H9 (cell line): ENCODE measurements at regions not wholly inside any gene's neighbourhood (a gene's known extent, or its start where the extent isn't known, plus 50 kb on each side); places are given as distances from the start of the nearest gene placed in this dataset.

Source experiments
- DNase-seq: peaks from one replicate; pipeline ENCODE4 v3.0.0-alpha.2; 2017
- H2AFZ ChIP-seq: one replicate; pipeline ENCODE4 v1.6.1; 2013; ENCODE audit warnings: mild to moderate bottlenecking, low read length, control low read depth, moderate library complexity
- H2AK5ac ChIP-seq: 2 replicates; pipeline ENCODE4 v1.6.1; 2013; ENCODE audit warnings: low read length, control low read depth, mixed read lengths; ENCODE audit not compliant: insufficient read length
- H2BK120ac ChIP-seq: one replicate; pipeline ENCODE4 v1.6.1; 2013; ENCODE audit warnings: low read depth, mild to moderate bottlenecking, low read length, control low read depth, inconsistent platforms; ENCODE audit not compliant: poor library complexity, severe bottlenecking
- H2BK12ac ChIP-seq: 2 replicates; pipeline ENCODE4 v1.6.1; 2013; ENCODE audit warnings: low read length, control low read depth, mixed read lengths, low read depth; ENCODE audit not compliant: insufficient read length
- H2BK15ac ChIP-seq: 2 replicates; pipeline ENCODE4 v1.6.1; 2013; ENCODE audit warnings: low read depth, low read length, control low read depth
- H2BK20ac ChIP-seq: one replicate; pipeline ENCODE4 v1.6.1; 2013; ENCODE audit warnings: low read depth, mild to moderate bottlenecking, low read length, control low read depth, inconsistent platforms; ENCODE audit not compliant: poor library complexity, severe bottlenecking
- H2BK5ac ChIP-seq: 2 replicates; pipeline ENCODE4 v1.6.1; 2013; ENCODE audit warnings: low read length, control low read depth, mixed read lengths; ENCODE audit not compliant: insufficient read length
- H3K14ac ChIP-seq: 2 replicates; pipeline ENCODE4 v1.6.1; 2013; ENCODE audit warnings: low read length, control low read depth; ENCODE audit not compliant: insufficient read depth
- H3K18ac ChIP-seq: 2 replicates; pipeline ENCODE4 v1.6.1; 2013; ENCODE audit warnings: low read depth, mild to moderate bottlenecking, mixed read lengths, low read length, control low read depth; ENCODE audit not compliant: insufficient read length
- H3K23ac ChIP-seq: 2 replicates; pipeline ENCODE4 v1.6.1; 2013; ENCODE audit warnings: low read length, control low read depth, mixed read lengths, low read depth; ENCODE audit not compliant: insufficient read length
- H3K23me2 ChIP-seq: 2 replicates; pipeline ENCODE4 v1.6.1; 2013; ENCODE audit warnings: low read depth, mild to moderate bottlenecking, mixed read lengths, low read length, control low read depth; ENCODE audit not compliant: insufficient read length, poor library complexity, severe bottlenecking
- H3K27ac ChIP-seq: 2 replicates; pipeline ENCODE4 v1.5.1; 2013; ENCODE audit warnings: low read length, control low read depth, mixed read lengths, low read depth; ENCODE audit not compliant: insufficient read length
- H3K27me3 ChIP-seq: 2 replicates; pipeline ENCODE4 v1.6.1; 2013; ENCODE audit warnings: low read length, control low read depth, inconsistent platforms; ENCODE audit not compliant: insufficient read depth
- H3K4ac ChIP-seq: 2 replicates; pipeline ENCODE4 v1.6.1; 2013; ENCODE audit warnings: low read depth, mild to moderate bottlenecking, control low read depth, inconsistent platforms, low read length, moderate library complexity
- H3K4me1 ChIP-seq: 2 replicates; pipeline ENCODE4 v1.6.1; 2013; ENCODE audit warnings: low read length, control low read depth, inconsistent platforms; ENCODE audit not compliant: insufficient read depth
- H3K4me2 ChIP-seq: 2 replicates; pipeline ENCODE4 v1.6.1; 2013; ENCODE audit warnings: low read length, control low read depth, mixed read lengths; ENCODE audit not compliant: insufficient read length, insufficient read depth
- H3K56ac ChIP-seq: 2 replicates; pipeline ENCODE4 v1.6.1; 2013; ENCODE audit warnings: low read depth, mild to moderate bottlenecking, mixed read lengths, low read length, control low read depth; ENCODE audit not compliant: insufficient read length
- H3K79me1 ChIP-seq: 2 replicates; pipeline ENCODE4 v1.6.1; 2013; ENCODE audit warnings: low read depth, mild to moderate bottlenecking, moderate library complexity, low read length, control low read depth, inconsistent platforms; ENCODE audit not compliant: insufficient read depth, poor library complexity, severe bottlenecking
- H3K79me2 ChIP-seq: 2 replicates; pipeline ENCODE4 v1.6.1; 2013; ENCODE audit warnings: low read length, control low read depth, inconsistent platforms; ENCODE audit not compliant: insufficient read depth
- H3K9ac ChIP-seq: 2 replicates; pipeline ENCODE4 v1.6.1; 2013; ENCODE audit warnings: low read length, control low read depth, mixed read lengths; ENCODE audit not compliant: insufficient read length; ENCODE audit errors: extremely low read depth
- H3K9me3 ChIP-seq: one replicate; pipeline ENCODE4 v1.6.1; 2013; ENCODE audit warnings: low read depth, low read length, inconsistent platforms; ENCODE audit not compliant: control insufficient read depth
- H3T11ph ChIP-seq: one replicate; pipeline ENCODE4 v1.6.1; 2013; ENCODE audit warnings: mild to moderate bottlenecking, low read length, control low read depth, inconsistent platforms
- H4K20me1 ChIP-seq: one replicate; pipeline ENCODE4 v1.6.1; 2013; ENCODE audit not compliant: control insufficient read depth, insufficient read length, insufficient read depth
- H4K5ac ChIP-seq: 2 replicates; pipeline ENCODE4 v1.6.1; 2013; ENCODE audit warnings: low read depth, mild to moderate bottlenecking, mixed read lengths, low read length, control low read depth; ENCODE audit not compliant: insufficient read length
- H4K8ac ChIP-seq: replicated peaks from 2 replicates; pipeline ENCODE4 v1.6.1; 2013; ENCODE audit warnings: low read length, control low read depth, mixed read lengths, low read depth; ENCODE audit not compliant: insufficient read length
- H4K91ac ChIP-seq: 2 replicates; pipeline ENCODE4 v1.6.1; 2013; ENCODE audit warnings: low read depth, mild to moderate bottlenecking, moderate library complexity, mixed read lengths, low read length, control low read depth; ENCODE audit not compliant: insufficient read length
- H3K27ac Mint-ChIP-seq, 3 experiments: 2 replicates in 2 of 3; 3 replicates in 1 of 3; pipeline ENCODE4 v1.8.0; 2020 to 2021; ENCODE audit warnings: mixed read lengths in 3 of 3, mild to moderate bottlenecking in 1 of 3, moderate library complexity in 1 of 3
- H3K27me3 Mint-ChIP-seq: 2 replicates; pipeline ENCODE4 v1.8.0; 2021; ENCODE audit warnings: low read depth, mild to moderate bottlenecking, moderate library complexity, mixed read lengths
- H3K36me3 Mint-ChIP-seq, 3 experiments: 2 replicates in 2 of 3; 3 replicates in 1 of 3; pipeline ENCODE4 v1.8.0; 2020 to 2021; ENCODE audit warnings: low read depth in 3 of 3, mixed read lengths in 3 of 3; ENCODE audit not compliant: insufficient read depth in 1 of 3
- H3K4me1 Mint-ChIP-seq, 2 experiments: 2 replicates each; pipeline ENCODE4 v1.8.0; 2020; ENCODE audit warnings: mixed read lengths in 2 of 2
- H3K4me3 Mint-ChIP-seq, 2 experiments: 2 replicates in 1 of 2; 3 replicates in 1 of 2; pipeline ENCODE4 v1.8.0; 2020 to 2021; ENCODE audit warnings: mild to moderate bottlenecking in 2 of 2, mixed read lengths in 2 of 2, moderate library complexity in 1 of 2
- H3K9me3 Mint-ChIP-seq, 2 experiments: 2 replicates in 1 of 2; 3 replicates in 1 of 2; pipeline ENCODE4 v1.8.0; 2020; ENCODE audit warnings: mild to moderate bottlenecking in 2 of 2, mixed read lengths in 2 of 2, moderate library complexity in 1 of 2
- WGBS: extraction: QIAGEN DNeasy Blood & Tissue Kit; methylation state at CpG from one replicate; pipeline ENCODE4 v1.1.7; 2013; ENCODE audit warnings: missing lambda C conversion rate, low lambda C conversion rate, mixed read lengths; ENCODE audit not compliant: insufficient read length; ENCODE audit errors: extremely low coverage; 5-methylcytosine and 5-hydroxymethylcytosine counted together
- TF ChIP-seq, protein P1 (sequence below): fragments of 200-600 bp; sonication (generic); conservative IDR thresholded peaks from 3 replicates; pipeline ENCODE4 v1.8.0; 2021; ENCODE audit warnings: antibody characterized with exemption, mild to moderate bottlenecking

GRCh38 chr2:237200462-237200861 is 114.8 kb downstream of the COPS8 start:
- Histone ChIP-seq H2BK12ac (no peak overlapping the region), H3K4me2 (no peak overlapping the region), H3K23ac (no peak overlapping the region), H3K14ac (no peak overlapping the region), H2BK5ac (no peak overlapping the region), H2AFZ (no peak overlapping the region), H3K9ac (no peak overlapping the region), H3K9me3 (no peaks in the 10 kb centered on the region), H2AK5ac (no peak overlapping the region), H3K27ac (no peak overlapping the region), H3K56ac (no peak overlapping the region), H3K79me2 (no peaks in the 10 kb centered on the region), H3K4me1 (peaks cover 16% of the 10 kb centered on the region), H3K18ac (no peak overlapping the region), H4K5ac (no peak overlapping the region), H3T11ph (no peak overlapping the region), H4K20me1 (peaks cover 2% of the 10 kb centered on the region), H3K27me3 (no peaks in the 10 kb centered on the region), H4K8ac (no peak overlapping the region), H2BK20ac (no peak overlapping the region), H2BK120ac (no peak overlapping the region), H4K91ac (no peak overlapping the region), H3K79me1 (no peaks in the 10 kb centered on the region), H3K4ac (no peak overlapping the region), H3K23me2 (no peaks in the 10 kb centered on the region), H2BK15ac (no peak overlapping the region)
- no peak for DNase-seq
- no CpG with 5 or more reads among the region's 7 CpGs for WGBS
- TF ChIP-seq, protein P1, sequence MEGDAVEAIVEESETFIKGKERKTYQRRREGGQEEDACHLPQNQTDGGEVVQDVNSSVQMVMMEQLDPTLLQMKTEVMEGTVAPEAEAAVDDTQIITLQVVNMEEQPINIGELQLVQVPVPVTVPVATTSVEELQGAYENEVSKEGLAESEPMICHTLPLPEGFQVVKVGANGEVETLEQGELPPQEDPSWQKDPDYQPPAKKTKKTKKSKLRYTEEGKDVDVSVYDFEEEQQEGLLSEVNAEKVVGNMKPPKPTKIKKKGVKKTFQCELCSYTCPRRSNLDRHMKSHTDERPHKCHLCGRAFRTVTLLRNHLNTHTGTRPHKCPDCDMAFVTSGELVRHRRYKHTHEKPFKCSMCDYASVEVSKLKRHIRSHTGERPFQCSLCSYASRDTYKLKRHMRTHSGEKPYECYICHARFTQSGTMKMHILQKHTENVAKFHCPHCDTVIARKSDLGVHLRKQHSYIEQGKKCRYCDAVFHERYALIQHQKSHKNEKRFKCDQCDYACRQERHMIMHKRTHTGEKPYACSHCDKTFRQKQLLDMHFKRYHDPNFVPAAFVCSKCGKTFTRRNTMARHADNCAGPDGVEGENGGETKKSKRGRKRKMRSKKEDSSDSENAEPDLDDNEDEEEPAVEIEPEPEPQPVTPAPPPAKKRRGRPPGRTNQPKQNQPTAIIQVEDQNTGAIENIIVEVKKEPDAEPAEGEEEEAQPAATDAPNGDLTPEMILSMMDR: no peak
- Mint-ChIP-seq H3K27ac (no peak overlapping the region), H3K4me3 (no peak overlapping the region), H3K27me3 (peaks cover 11% of the 10 kb centered on the region), H3K4me1 (peaks cover 55 to 61% of the 10 kb centered on the region in 2 experiments), H3K36me3 (peaks cover 10 to 13% (median 12%) of the 10 kb centered on the region in 3 experiments), H3K9me3 (peaks cover 13 to 15% of the 10 kb centered on the region in 2 experiments)
